K562 (cell line): ENCODE measurements at regions not wholly inside any gene's neighbourhood (a gene's known extent, or its start where the extent isn't known, plus 50 kb on each side); places are given as distances from the start of the nearest gene placed in this dataset.

Source experiments
- ATAC-seq: fragments of 200-7000 bp; cut with Tn5 transposase; 3 replicates; pipeline ENCODE4 v1.9.1; 2020; ENCODE audit warnings: moderate library complexity
- BruUV-seq: library from RNA; stranded (reverse); fragments of 400-500 nt; replicated peaks from 2 replicates; lab custom pipeline; 2021; lab: Mats Ljungman, UMichigan
- CTCF ChIA-PET: fragments of 300-600 bp; formaldehyde crosslinking; extraction: SDS; loops from one replicate; lab custom pipeline; 2021; ENCODE audit warnings: low intra/inter-chr PET ratio; lab: Yijun Ruan, JAX
- POLR2A ChIA-PET: fragments of 300-600, 350-650 bp; sonication (Branson Sonifier 250); formaldehyde crosslinking; extraction: SDS; loops from one replicate; lab custom pipeline; 2021; ENCODE audit warnings: antibody characterized with exemption, inconsistent platforms; lab: Yijun Ruan, JAX
- DNase-seq, 4 experiments: peaks; one replicate each; pipeline versions ENCODE4 v3.0.0 to v3.0.0-alpha.2; 2011 to 2018; ENCODE audit warnings: low spot score in 3 of 4, mixed read lengths in 3 of 4; ENCODE audit errors: extremely low read depth in 1 of 4
- FAIRE-seq: peaks from 2 replicates; lab custom pipeline; 2011; peaks lifted over from hg19 to GRCh38; lab: Jason Lieb, UNC
- H2AFZ ChIP-seq: 2 replicates; pipeline ENCODE4 v1.6.0; 2011; ENCODE audit warnings: low read depth, low read length, control low read depth, inconsistent platforms
- H3K27ac ChIP-seq: fragments of 200-600 bp; 3 replicates; pipeline ENCODE4 v1.8.0; 2011; ENCODE audit warnings: low read depth, mild to moderate bottlenecking, control low read depth, inconsistent platforms, low read length, moderate library complexity, mixed read lengths; ENCODE audit errors: extremely low read depth
- H3K27me3 ChIP-seq, 2 experiments: fragments of 300-600 bp in 1 of 2; 2 replicates in 1 of 2; 3 replicates in 1 of 2; pipeline versions ENCODE4 v1.6.0 to v1.8.0; 2011; ENCODE audit warnings: inconsistent platforms in 2 of 2, low read length in 2 of 2, mild to moderate bottlenecking in 1 of 2, mixed read lengths in 1 of 2, moderate library complexity in 1 of 2; ENCODE audit not compliant: control insufficient read depth in 2 of 2, insufficient read depth in 2 of 2
- H3K36me3 ChIP-seq: fragments of 300-600 bp; 3 replicates; pipeline ENCODE4 v1.8.0; 2011; ENCODE audit warnings: mild to moderate bottlenecking, low read length, inconsistent platforms; ENCODE audit not compliant: control insufficient read depth, insufficient read depth
- H3K4me1 ChIP-seq, 2 experiments: fragments of 200-600 bp in 1 of 2; replicated peaks in 1 of 2; 2 replicates in 1 of 2; 3 replicates in 1 of 2; pipeline versions ENCODE4 v1.5.1 to v1.8.0; 2011; ENCODE audit warnings: inconsistent platforms in 2 of 2, low read length in 2 of 2, mild to moderate bottlenecking in 1 of 2, mixed read lengths in 1 of 2, moderate library complexity in 1 of 2; ENCODE audit not compliant: control insufficient read depth in 2 of 2, insufficient read depth in 2 of 2
- H3K4me2 ChIP-seq: 2 replicates; pipeline ENCODE4 v1.6.1; 2011; ENCODE audit warnings: low read length, control low read depth, inconsistent platforms, mixed read lengths; ENCODE audit not compliant: insufficient read depth
- H3K4me3 ChIP-seq: fragments of 200-600 bp; sonication (generic), shearing (Covaris generic); 2 replicates; pipeline ENCODE4 v1.5.1; 2016; ENCODE audit warnings: control low read depth, inconsistent platforms
- H3K79me2 ChIP-seq: fragments of 200-600 bp; 3 replicates; pipeline ENCODE4 v1.8.0; 2011; ENCODE audit warnings: low read length, inconsistent platforms; ENCODE audit not compliant: control insufficient read depth, insufficient read depth
- H3K9ac ChIP-seq, 2 experiments: 2 replicates each; pipeline versions ENCODE4 v1.6.0 to v1.6.1; 2011; ENCODE audit warnings: low read depth in 2 of 2, low read length in 2 of 2, control low read depth in 1 of 2, inconsistent platforms in 1 of 2, mild to moderate bottlenecking in 1 of 2, mixed read lengths in 1 of 2; ENCODE audit not compliant: insufficient read depth in 1 of 2
- H3K9me1 ChIP-seq: one replicate; pipeline ENCODE4 v1.6.0; 2011; ENCODE audit warnings: inconsistent platforms, mild to moderate bottlenecking, low read length, moderate library complexity; ENCODE audit not compliant: control insufficient read depth, insufficient read depth
- H3K9me3 ChIP-seq: replicated peaks from 2 replicates; pipeline ENCODE4 v1.5.1; 2011; ENCODE audit warnings: low read depth, low read length, inconsistent platforms; ENCODE audit not compliant: control insufficient read depth, insufficient read depth
- H4K20me1 ChIP-seq: replicated peaks from 2 replicates; pipeline ENCODE4 v1.6.1; 2011; ENCODE audit warnings: low read length, inconsistent platforms, mixed read lengths; ENCODE audit not compliant: control insufficient read depth, insufficient read depth
- BCL6 ChIP-seq: fragments of 250-450 bp; sonication (Bioruptor Pico); IDR thresholded peaks from 2 replicates; pipeline ENCODE4 v1.4.0; 2020
- DDX20 ChIP-seq: fragments of 450-650 bp; IDR thresholded peaks from 2 replicates; pipeline ENCODE4 v1.6.1; 2016; ENCODE audit warnings: missing genetic modification characterization, low read depth, mild to moderate bottlenecking, missing compliant biosample characterization, moderate library complexity
- GABPB1 ChIP-seq: sonication (generic); formaldehyde crosslinking; IDR thresholded peaks from 2 replicates; pipeline ENCODE4 v1.8.0; 2022; ENCODE audit warnings: mild to moderate bottlenecking, missing genetic modification reagents
- RCOR1 ChIP-seq, 2 experiments: IDR thresholded peaks; 2 replicates each; pipeline ENCODE4 v1.6.1; 2012; ENCODE audit warnings: low read depth in 2 of 2, low read length in 2 of 2, borderline replicate concordance in 1 of 2, improper control_type of control experiment in 1 of 2
- WGBS: fragments of 100-300 bp; shearing (Covaris generic); methylation state at CpG from one replicate; pipeline ENCODE4 v1.1.6; 2016; ENCODE audit warnings: low coverage, mixed read lengths; ENCODE audit not compliant: insufficient coverage; ENCODE audit errors: missing lambda C conversion rate; 5-methylcytosine and 5-hydroxymethylcytosine counted together
- in situ Hi-C: fragments of 300-500 bp; cut with MboI; formaldehyde crosslinking; loops from 4 replicates; pipeline ENCODE4 v1.15.0; 2018; ENCODE audit warnings: inconsistent platforms, mixed read lengths
- intact Hi-C: fragments of 100-400 bp; cut with micrococcal nuclease; formaldehyde crosslinking; loops from 2 replicates; pipeline ENCODE4 v1.14.2; 2022
- TF ChIP-seq, protein P1 (sequence below): IDR thresholded peaks from 2 replicates; pipeline ENCODE4 v1.6.1; 2011; ENCODE audit warnings: borderline replicate concordance, low read depth, mild to moderate bottlenecking, moderate library complexity, low read length; ENCODE audit not compliant: insufficient read depth, poor library complexity, severe bottlenecking

DNA sequence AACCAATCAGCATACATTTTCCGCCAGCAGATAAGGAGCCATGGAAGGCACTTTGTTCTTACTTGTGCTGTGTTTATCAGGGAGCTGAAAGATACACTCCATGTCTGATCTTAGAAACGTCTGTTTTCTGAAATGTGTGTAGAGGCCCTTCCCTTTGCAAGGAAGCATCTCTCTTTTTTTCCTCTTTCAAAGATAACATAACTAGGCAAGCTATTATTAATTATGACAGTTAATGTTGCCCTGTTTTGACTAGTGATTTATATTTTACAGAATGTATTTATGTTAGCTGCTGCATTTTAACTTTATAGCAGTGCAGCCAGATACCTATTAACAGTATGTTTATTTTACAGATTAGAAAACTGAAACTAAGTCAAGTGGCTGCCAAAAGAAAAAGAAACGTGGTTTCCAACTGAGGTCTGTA, 683.2 kb upstream of the IGFBP3 start:
- Histone ChIP-seq H3K4me3 (no peak overlapping the region), H3K9me3 (no peaks in the 10 kb centered on the region), H3K4me2 (no peak overlapping the region), H3K27me3 (no peaks in the 10 kb centered on the region), H2AFZ (no peak overlapping the region), H3K79me2 (no peaks in the 10 kb centered on the region), H3K9me1 (no peaks in the 10 kb centered on the region), H3K27ac (no peak overlapping the region), H3K4me1 (no peaks in the 10 kb centered on the region), H4K20me1 (no peaks in the 10 kb centered on the region), H3K36me3 (no peaks in the 10 kb centered on the region), H3K9ac (no peak overlapping the region)
- ChIA-PET POLR2A (no interaction called here), CTCF (no interaction called here)
- ATAC-seq: no peak
- in situ Hi-C loops: no loop called here
- intact Hi-C loops: no loop called here
- TF ChIP-seq, protein P1, sequence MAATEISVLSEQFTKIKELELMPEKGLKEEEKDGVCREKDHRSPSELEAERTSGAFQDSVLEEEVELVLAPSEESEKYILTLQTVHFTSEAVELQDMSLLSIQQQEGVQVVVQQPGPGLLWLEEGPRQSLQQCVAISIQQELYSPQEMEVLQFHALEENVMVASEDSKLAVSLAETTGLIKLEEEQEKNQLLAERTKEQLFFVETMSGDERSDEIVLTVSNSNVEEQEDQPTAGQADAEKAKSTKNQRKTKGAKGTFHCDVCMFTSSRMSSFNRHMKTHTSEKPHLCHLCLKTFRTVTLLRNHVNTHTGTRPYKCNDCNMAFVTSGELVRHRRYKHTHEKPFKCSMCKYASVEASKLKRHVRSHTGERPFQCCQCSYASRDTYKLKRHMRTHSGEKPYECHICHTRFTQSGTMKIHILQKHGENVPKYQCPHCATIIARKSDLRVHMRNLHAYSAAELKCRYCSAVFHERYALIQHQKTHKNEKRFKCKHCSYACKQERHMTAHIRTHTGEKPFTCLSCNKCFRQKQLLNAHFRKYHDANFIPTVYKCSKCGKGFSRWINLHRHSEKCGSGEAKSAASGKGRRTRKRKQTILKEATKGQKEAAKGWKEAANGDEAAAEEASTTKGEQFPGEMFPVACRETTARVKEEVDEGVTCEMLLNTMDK: no peak
- TF ChIP-seq RCOR1 (IDR thresholded peaks at IDR 0.05; ENCODE audit: borderline replicate concordance in 1 of 2, low read depth in 2 of 2, low read length in 2 of 2): no peak
- no peak for TF ChIP-seq DDX20 (tag)
- no peak for TF ChIP-seq GABPB1 (CRISPR knock-in tag)
- no peak for TF ChIP-seq BCL6 (CRISPR knock-in tag)
- no peak for DNase-seq
- BruUV-seq: no TSS peak
- 0% methylated on average over 3 of the region's 3 CpGs for WGBS
- no peak for FAIRE-seq
